Neural progenitor cell (in vitro differentiated cells): ENCODE measurements at regions not wholly inside any gene's neighbourhood (a gene's known extent, or its start where the extent isn't known, plus 50 kb on each side); places are given as distances from the start of the nearest gene placed in this dataset.

Source experiments
- CTCF ChIP-seq: fragments of 200-600 bp; sonication (generic); IDR thresholded peaks from 2 replicates; pipeline ENCODE4 v1.5.1; 2017; ENCODE audit warnings: antibody characterized with exemption, mild to moderate bottlenecking
- EZH2 ChIP-seq: fragments of 200-600 bp; sonication (generic); IDR thresholded peaks from 2 replicates; pipeline ENCODE4 v1.6.1; 2017; ENCODE audit warnings: antibody characterized with exemption, mild to moderate bottlenecking, moderate library complexity

- TF ChIP-seq CTCF, result no peak
- TF ChIP-seq EZH2, result no peak
Observed at GRCh38 chr17:13978478-13978877, 90.8 kb upstream of the COX10 start.
